GM13976 (cell line): ENCODE measurements at regions not wholly inside any gene's neighbourhood (a gene's known extent, or its start where the extent isn't known, plus 50 kb on each side); places are given as distances from the start of the nearest gene placed in this dataset.

Experiments used
- DNase-seq: peaks from one replicate; pipeline ENCODE4 v3.0.0; 2012; ENCODE audit warnings: low spot score
- CTCF ChIP-seq: IDR thresholded peaks from 2 replicates; pipeline ENCODE4 v1.5.1; 2012; ENCODE audit warnings: borderline replicate concordance, mild to moderate bottlenecking; ENCODE audit not compliant: insufficient read depth; ENCODE audit errors: extremely low read depth, missing control alignments, control extremely low read depth
- in situ Hi-C: fragments of 300-500 bp; cut with MboI; formaldehyde crosslinking; loops from one replicate; pipeline ENCODE4 v1.12.0; 2022; ENCODE audit warnings: low sequenced_read_pairs, mixed read lengths, inconsistent platforms; ENCODE audit not compliant: unreplicated experiment

- TF ChIP-seq CTCF = no peak
- in situ Hi-C loops = no loop called here
- DNase-seq = peak; percentile 3
Observed at GRCh38 chr12:34603382-34604035, 581.2 kb downstream of the ALG10 start.

GRCh38 chr12:34604227-34604626 is 581.9 kb downstream of the ALG10 start:
- in situ Hi-C loops = no loop called here
- TF ChIP-seq CTCF = no peak
- peak; percentile 7 for DNase-seq

- in situ Hi-C loops = no loop called here
- DNase-seq = peak; percentile 4
- no peak for TF ChIP-seq CTCF
Observed at GRCh38 chr12:34604631-34605509, 582.6 kb downstream of the ALG10 start.

- in situ Hi-C loops = no loop called here
- DNase-seq = peak; percentile 4
- no peak for TF ChIP-seq CTCF
Observed at GRCh38 chr12:34605510-34605887, 583.2 kb downstream of the ALG10 start.

GRCh38 chr12:34605955-34606748 is 583.9 kb downstream of the ALG10 start:
- no peak for TF ChIP-seq CTCF
- DNase-seq = peak; percentile 12
- in situ Hi-C loops = no loop called here

GRCh38 chr12:34606749-34607519 is 584.6 kb downstream of the ALG10 start:
- DNase-seq = peak; percentile 7
- TF ChIP-seq CTCF = no peak
- in situ Hi-C loops = no loop called here
